Hypothalamus (tissue), 51 donors: ENCODE measurements at regions not wholly inside any gene's neighbourhood (a gene's known extent, or its start where the extent isn't known, plus 50 kb on each side); places are given as distances from the start of the nearest gene placed in this dataset.
"Not testable (repeated sequence)": the region's sequence is repeated elsewhere in the genome, so short reads cannot be mapped to it uniquely, and the experiment has no call there.

Source experiments
- DNase-seq, 51 donors: peaks; one replicate each; lab custom pipeline; 2025; lab: John Stamatoyannopoulos, UW

DNA sequence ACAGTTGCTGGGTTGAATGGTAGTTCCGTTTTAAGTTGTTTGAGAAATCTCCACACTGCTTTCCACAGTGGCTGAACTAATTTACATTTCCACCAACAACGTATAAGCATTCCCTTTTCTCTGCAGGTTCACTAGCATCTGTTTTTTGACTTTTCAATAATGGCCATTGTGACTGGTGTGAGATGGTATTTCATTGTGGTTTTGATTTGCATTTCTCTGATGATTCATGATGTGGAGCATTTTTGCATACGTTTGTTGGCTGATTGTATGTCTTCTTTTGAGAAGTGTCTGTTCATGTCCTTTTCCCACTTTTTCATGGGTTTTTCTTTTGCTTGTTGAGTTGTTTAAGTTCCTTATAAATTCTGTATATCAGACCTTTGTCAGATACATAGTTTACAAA, 150.2 kb upstream of the MAP3K1 start:
- DNase-seq, result not testable (repeated sequence)

DNA sequence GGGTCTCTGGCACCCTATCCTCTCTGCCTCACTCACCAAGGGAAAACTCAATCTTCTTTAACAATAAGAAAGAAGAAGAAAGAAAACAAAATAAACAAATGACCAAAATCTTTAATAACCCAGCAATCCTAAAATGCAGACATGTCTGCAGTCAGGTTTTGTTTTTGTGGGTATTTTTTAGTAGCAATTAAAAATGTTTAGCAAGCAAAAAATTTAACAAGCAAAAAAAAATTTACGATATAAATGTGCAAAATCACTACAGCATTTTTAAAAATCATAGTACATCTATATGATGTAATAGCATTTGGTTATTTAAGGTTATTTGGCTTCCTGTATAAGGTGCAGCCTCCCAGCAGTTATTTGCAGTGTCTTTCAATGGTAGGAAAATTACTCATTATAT, 151.3 kb upstream of the MAP3K1 start:
- DNase-seq, result no peak

DNA sequence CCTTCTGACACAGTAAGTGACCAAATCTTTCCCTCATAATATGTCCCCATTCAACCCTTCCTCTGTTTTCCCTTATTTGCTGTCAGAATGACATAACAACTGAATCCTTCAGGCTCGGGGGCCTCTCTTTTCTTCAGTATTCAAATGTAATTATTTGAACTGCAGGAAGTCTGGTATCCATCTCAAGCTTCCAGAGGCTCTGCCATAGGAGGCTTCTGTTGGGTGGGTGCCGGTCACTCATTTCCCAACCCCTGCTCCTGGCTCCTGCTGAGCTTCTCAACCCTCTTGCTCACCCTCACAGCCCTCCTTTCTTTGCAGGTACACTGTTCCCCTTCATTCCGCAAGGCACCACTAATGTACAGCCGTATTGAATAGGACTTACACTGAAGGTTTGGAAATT, 151.8 kb upstream of the MAP3K1 start:
- DNase-seq, result no peak

DNA sequence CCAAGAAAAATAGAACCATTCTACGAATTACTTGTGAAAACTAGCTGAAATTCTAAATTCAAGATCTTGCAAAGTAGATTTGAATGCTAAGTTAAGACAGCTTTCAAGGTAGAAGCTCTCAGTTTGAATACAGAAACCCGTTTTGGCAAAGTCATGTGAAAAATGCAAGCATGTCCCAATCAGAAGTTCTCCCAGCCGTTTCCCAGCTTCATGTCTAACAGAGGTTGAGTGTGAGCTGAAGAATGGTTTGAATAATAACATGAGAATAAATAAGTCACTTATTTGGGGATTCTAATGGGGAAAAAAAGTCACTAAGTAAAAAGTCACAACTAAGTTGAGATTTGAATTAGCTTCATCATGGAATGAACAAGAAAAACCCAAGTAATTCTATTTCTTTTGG, 152.5 kb upstream of the MAP3K1 start:
- DNase-seq, result no peak

DNA sequence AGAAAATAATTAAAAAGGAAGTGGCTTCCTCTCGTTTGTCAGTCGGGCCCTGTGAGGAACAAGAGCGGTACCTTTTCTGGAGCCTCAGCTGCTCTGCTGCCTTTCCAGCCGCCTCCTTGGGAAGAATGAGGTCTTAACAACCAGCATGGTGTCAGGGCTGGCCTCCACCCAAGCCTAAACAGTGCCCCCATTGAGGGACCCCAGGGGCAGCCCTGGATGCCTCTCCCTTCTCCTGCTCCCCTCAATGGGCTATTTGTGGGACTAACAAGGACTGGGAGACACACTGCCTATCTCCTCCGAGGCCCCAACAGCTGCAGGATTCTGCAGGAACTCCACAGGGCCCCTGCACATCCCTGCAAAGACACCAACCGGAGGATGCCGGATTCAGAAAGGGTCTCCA, 155.4 kb upstream of the MAP3K1 start:
- peak in 47 of 51 donors; percentile 5 to 88 (median 58) for DNase-seq

DNA sequence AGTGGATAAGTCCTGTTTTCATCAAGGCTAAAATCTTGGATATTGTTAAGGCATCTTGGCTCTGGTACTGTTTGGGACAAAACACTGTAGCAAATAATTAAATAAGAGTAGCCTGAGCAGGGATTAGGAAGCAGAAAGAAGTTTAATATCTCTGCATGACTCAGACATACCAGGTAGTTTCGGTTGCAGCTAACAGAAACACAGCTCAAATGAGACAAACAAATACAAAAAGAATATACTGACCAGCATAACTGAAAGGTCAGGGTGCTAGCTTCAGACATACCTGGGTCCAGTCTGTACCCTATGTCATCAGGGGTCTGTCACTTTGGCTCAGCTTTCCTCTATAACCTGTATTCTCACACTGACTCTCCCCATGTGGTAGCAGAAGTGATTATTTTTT, 156.4 kb upstream of the MAP3K1 start:
- no peak for DNase-seq

DNA sequence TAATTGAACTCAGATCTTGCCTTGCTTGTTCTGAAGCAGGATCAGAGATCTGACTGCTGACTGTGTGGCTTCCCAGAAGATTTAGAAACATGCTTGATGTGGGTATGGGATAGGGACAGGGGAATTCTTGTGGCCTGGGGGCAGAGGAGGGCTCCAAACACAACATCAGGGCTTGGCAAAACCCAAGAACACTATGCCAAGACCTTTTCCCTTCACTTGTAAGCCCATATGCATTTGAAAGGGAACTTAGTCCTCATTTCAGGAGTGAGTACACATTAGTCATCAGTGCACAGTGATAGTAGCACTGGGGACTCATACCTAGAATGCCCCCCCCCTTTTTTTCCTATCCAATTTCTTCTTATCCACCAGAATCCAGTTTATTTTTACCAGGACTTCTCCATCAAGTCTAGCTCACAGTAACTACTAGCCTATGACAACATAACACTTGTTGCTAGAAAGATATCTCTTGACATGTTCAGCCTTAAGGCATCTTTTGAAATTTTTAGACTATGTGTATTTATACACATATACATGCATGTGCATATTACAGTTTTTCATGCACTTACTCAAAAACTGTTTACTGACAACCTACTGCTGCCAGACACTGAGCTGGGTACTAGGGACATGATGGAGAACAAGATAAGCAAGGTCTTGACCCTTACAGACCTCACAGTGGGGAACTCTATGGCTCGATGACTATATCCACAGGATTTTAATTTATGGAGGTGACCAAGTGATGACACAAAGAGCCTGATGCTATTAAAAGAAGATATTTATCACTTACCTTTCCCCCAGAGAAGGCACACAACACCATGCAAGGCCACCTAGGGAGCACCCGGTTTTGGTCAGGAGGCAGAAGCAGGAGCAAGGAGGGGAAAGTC, 158.3 kb upstream of the MAP3K1 start:
- no peak for DNase-seq

DNA sequence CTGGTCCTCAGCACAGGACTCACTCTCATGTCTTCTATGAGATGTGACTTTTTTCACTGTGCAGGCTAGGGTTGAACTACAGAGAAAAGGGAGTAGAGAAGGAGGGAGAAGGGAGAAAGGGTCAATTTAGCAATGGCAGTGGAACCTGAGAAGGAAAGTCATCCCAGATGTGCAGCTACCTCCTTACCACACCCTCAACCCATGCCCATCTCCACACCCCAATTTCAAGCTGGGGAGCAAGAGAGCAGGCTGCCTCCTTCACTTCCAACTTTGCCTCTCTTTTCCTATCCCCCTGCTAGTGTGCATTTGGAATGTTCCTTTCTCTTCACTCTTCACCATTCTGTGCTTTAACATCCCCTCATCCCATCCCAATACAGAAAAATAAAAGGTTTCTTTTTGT, 163.5 kb upstream of the MAP3K1 start:
- no peak for DNase-seq

DNA sequence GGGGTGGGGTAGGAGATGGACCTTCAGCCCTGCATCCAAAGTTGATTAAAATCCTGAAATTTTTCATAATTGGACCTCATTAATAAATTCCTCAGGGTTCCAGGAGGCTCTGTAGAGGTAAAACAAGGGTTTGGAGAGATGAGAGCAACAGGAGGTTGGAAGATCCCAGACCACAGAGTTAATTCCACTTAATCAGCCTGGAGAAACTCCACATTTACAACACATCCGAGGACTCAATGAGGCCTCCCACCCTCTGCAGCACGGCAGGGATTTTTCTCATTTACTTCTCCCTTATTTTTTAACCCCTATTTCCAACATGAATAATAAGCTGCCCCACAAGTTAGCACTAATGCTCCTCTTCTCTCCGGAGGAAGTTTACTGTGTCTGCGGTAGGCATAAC, 165.0 kb upstream of the MAP3K1 start:
- no peak for DNase-seq

DNA sequence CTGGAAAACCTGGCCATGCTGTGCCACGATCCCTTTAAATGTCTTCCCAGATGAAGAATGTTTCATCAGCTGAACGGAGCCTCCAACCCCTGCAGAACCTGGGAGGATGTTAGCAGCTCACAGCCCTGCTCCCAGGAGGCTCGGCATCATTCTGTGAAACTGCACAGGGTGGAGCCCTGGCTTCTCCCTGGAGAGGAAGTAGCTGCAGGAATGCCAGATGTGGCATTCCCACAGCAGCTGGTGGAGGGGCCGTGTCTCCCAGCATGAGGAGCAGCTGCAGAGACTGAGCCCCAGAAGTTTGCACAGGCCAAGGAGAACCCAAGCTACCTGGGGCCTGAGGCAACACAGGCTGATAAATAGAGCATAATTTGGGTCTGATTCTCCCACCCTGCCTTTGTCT, 165.8 kb upstream of the MAP3K1 start:
- no peak for DNase-seq

DNA sequence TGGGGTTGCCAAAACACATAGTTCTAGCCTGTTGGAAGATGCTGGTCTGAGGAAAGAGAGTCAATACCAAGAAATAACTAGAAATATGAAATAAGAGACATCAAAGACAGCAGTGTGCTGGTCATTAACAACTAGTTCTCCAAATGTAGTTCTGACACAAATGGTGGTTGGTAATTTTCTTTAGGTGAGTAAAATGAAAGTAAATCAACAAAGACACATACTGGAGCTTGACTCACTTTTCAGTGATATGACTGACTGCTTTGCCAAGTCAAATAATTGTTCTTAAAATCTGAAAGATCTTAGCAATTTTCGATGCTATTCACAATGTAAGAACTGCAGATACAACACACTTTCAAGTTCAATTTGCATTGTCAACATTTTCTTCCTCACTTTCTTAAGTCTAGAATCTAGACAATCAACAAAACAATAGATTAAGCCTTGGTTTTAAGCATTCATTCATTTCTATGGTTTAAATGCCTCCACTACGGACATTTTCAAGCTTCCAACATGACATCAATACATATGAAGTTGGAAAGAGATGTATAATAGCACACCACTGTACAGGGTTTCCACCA, 166.8 kb upstream of the MAP3K1 start:
- no peak for DNase-seq

DNA sequence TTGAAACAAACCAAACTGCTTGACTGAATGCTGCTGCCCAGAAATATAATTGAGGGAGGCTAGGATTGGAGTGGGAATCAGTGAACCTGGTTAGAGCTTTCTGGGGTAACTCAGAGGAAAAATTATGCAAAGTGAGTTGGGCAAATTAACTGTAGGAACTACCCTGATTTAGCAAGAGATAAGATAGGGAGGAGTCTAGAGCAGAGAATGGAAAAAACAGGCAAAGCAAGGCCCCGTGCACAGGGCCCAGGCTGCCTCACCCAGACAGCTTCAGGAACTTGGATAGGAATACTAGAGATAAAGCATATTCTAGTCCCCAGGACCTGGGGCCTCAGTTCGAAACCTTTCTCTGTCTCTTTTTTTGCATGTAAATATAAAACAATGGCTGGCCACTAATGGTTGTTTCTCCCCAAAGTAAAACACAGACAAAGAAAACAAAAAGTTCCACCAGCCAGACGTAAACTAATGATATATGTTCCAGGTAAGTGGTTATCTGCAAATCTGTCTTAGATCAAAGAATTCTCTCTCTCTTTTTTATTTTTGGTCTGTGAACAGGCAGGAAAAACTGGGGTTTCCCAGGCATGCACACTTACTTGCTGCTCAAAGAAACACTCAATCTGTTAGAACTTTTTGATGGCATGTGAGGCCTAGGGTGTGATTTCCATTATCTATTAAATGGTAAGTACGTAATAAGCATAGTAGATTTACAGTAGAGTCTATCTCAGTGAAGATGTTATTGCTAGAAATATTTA, 168.1 kb upstream of the MAP3K1 start:
- no peak for DNase-seq

DNA sequence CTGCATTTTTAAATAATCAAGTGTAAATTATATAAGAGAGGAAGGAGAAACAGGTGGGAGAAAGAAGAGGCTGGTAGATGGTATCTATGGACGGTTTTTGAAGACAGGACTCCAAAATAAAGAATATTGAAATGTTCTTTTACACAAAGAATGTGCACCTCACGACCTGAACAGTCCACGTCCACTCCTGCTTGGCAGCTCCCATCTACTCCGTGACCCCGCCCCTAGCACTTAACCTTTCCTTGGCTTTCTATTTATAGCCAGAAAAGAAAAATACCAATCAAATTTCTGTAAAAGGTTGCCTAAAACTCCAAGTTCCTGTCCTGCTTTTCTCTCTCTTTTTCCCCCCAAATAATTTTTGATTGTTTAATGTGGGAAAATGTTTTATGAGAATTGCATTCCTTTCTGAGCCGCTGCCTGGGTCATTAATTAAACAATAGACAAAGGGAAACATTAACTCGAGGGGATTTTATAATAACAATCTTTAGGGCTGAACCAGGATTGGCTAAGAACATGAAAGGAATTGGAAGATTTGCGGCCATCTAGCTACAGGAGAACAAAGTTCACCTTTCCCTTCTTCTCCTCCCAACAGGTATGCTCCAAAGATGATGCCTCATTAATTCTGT, 173.6 kb upstream of the MAP3K1 start:
- DNase-seq, result no peak

DNA sequence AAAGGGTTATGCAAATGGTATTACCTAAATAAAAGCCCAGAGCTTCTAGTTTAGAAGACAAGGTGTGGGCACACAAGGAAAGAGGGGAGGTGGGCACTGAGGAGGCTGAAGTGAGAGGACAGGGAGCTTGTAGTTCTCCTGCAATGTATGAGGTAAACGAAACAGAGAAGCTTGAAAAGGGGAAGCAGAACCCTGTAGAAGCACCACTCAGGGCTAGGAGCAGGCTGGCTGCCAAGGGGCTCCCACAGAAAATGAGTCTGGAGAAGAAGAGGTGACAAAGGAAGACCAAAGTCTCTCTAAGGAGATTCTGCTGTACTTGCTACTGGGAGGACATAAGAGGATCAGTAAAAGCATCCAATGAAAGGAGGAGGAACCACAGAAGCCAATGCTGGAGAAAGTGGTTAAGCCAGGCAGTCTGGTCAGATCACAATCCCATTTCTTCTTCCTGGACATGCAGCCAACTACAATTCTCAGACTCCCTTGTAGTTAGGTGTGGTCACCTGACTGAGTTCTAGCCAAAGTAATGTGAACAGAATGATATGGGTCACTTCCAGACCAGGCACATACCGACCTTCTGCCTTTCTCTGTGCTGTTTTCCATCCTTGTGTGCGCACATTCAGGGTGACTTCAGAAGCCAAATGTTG, 174.5 kb upstream of the MAP3K1 start:
- peak in 13 of 51 donors; percentile 1 to 13 (median 4) for DNase-seq

DNA sequence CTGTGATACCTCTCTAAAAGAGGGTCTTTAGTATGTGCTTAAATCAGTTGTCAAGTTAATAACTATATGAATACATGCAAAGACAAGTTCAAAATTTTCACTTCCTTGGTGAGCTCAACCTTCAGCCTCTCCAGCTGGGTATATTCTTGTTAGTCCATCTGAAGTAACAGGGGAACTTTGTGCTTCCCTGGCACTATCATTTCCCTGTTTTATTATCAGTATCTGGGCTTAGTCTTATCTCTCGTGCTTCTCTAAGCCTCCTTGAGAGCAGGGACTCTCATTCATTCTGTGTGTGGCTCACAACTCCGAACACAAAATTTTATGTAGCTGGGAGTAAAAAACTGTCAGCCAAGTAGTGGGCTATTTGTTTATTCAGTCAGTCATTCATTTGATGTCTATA, 175.9 kb upstream of the MAP3K1 start:
- DNase-seq, result no peak

DNA sequence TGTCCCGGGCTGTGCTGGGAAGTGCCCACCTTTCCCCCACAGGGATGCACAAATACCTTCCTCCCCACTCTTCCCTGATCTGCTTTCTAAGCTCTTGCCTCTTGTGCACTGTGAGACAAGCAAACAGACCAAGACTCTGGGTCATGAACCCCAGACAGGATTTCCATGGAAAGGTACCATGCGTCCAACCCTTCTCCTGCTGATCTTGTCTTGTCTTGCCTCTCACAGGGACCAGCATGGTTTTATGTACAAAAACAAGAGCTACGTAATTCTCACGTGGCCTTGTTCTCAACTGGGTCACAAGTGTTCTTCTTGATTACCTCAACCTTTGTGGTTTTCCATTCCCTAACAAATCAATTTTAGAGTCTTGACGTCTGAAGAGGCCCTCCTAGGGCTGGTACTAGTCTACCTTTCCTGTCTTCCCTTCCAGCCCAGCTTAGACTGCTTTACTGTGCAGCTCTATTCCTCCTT, 176.5 kb upstream of the MAP3K1 start:
- DNase-seq, result no peak

DNA sequence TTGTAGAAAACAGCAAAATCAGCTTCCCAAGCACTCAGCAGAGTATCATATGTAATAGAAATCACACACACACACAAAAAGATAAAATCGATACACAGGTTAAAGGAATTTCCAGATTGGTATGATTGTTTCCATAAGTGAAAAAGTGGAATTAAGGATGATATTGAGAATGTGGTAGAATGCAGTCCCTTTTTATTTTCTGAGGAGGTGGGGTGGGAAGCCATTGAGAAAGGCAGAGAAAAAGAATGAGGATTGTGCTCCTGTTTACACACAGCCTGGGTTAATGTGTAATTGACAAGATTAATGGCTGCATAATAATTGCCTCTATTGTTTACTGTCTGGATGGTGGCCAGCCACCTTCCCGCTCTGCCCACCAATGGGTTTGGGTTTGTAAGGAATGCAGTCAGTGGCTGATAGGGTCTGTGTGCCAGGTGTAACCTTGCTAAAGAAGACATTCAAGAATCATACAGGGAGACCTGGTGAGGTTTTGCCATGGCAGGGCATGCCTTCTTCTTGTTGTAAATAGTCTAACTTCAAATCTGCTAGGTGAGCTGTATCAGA, 177.2 kb upstream of the MAP3K1 start:
- DNase-seq, result no peak

DNA sequence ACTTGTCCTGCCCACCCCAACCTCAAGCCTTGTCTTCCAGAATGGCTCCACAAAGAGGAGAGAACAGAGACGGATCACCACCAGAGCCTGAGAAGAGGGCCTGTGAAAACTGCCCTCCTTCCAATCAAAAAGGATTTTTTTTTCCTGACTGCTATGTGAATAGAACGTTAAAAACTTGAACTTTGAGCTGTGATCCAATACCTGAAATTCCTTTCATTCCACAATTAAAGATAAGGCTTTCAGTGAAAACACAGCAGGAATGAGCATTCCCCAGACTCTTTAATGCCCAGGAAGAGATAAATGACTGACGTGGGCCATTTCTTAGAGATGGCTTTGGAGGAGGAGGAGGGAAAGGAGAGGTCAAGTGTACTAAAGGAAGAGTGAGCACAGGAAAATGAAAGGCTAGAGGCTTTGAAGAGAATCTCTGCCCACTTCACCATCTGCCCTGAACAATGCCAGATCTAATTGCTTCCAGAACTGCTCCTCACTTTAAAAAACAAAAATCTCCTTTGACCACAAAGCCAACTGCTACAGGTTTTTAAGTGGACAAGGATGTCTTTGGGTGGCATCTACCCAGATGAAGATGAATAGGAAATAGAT, 177.9 kb upstream of the MAP3K1 start:
- DNase-seq, result no peak

DNA sequence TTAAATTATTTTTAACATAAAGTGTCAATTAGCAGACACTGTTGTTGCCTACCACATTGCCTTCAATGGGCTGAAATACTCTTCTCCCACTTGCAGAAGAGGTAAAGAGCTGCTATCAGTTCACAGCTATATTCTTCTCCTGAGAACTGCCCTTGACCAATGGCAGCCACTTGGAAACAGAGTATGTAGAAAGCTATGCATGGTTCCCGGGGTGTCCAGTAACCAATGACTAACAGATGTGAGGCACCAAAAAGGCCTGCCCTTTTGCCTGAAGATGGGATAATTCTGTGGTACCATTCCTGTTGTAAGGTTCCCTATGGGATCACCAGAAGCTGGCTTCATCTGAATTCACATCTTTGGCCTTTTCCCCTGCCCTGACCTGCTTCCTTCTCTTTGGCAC, 181.4 kb upstream of the MAP3K1 start:
- no peak for DNase-seq

DNA sequence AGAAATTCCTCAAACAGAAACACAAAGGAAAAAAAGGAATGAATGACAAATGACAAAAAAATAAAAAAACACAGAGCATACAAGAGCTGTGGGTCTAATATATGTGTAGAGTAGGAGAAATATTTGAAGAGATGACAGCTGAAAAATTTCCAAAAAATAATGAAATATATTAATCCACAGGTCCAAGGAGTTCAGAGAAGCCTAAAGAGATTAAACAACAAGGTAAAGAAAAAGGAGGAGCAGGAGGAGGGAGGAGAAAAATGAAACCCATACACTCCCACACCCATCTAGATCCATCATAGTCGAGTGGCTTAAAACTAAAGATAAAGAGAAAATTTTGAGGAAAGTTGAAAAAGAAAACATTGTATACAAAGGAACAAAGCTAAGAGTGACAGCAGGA, 182.4 kb upstream of the MAP3K1 start:
- no peak for DNase-seq
